MM.1S (cell line): ENCODE measurements at regions not wholly inside any gene's neighbourhood (a gene's known extent, or its start where the extent isn't known, plus 50 kb on each side); places are given as distances from the start of the nearest gene placed in this dataset.

Experiments used
- DNase-seq: peaks from one replicate; pipeline ENCODE4 v3.0.0-alpha.2; 2015
- H2AFZ ChIP-seq: fragments of 300-600 bp; sonication (generic); 2 replicates; pipeline ENCODE4 v1.6.0; 2016; ENCODE audit warnings: antibody characterized with exemption, low read length
- H3F3A ChIP-seq: fragments of 300-600 bp; sonication (generic); 2 replicates; pipeline ENCODE4 v1.6.1; 2016; ENCODE audit warnings: mild to moderate bottlenecking, antibody characterized with exemption, low read length, moderate library complexity, mixed read lengths; ENCODE audit not compliant: insufficient read depth
- H3K27ac ChIP-seq: fragments of 300-600 bp; sonication (generic); 2 replicates; pipeline ENCODE4 v1.5.1; 2016; ENCODE audit warnings: mild to moderate bottlenecking, low read length
- H3K27me3 ChIP-seq: fragments of 300-600 bp; sonication (generic); replicated peaks from 2 replicates; pipeline ENCODE4 v1.6.0; 2016; ENCODE audit warnings: low read length; ENCODE audit not compliant: insufficient read depth
- H3K36me3 ChIP-seq: fragments of 300-600 bp; sonication (generic); replicated peaks from 2 replicates; pipeline ENCODE4 v1.6.1; 2016; ENCODE audit warnings: mild to moderate bottlenecking, low read length, mixed read lengths; ENCODE audit not compliant: insufficient read depth
- H3K4me1 ChIP-seq: fragments of 300-600 bp; sonication (generic); 2 replicates; pipeline ENCODE4 v1.6.1; 2016; ENCODE audit warnings: low read length, mixed read lengths
- H3K4me2 ChIP-seq: fragments of 300-600 bp; sonication (generic); 2 replicates; pipeline ENCODE4 v1.6.0; 2016; ENCODE audit warnings: low read depth, low read length
- H3K4me3 ChIP-seq: fragments of 300-600 bp; sonication (generic); 2 replicates; pipeline ENCODE4 v1.5.1; 2016; ENCODE audit warnings: low read length, mixed read lengths
- H3K79me2 ChIP-seq: fragments of 300-600 bp; sonication (generic); 2 replicates; pipeline ENCODE4 v1.6.1; 2016; ENCODE audit warnings: mixed run types, low read length, mixed read lengths
- H3K9ac ChIP-seq: fragments of 300-600 bp; sonication (generic); 2 replicates; pipeline ENCODE4 v1.6.1; 2016; ENCODE audit warnings: low read length, mixed read lengths
- H3K9me2 ChIP-seq: fragments of 300-600 bp; sonication (generic); replicated peaks from 2 replicates; pipeline ENCODE4 v1.6.1; 2016; ENCODE audit warnings: mild to moderate bottlenecking, low read length, mixed read lengths; ENCODE audit not compliant: insufficient read depth
- H3K9me3 ChIP-seq: fragments of 300-600 bp; sonication (generic); replicated peaks from 2 replicates; pipeline ENCODE4 v1.6.1; 2016; ENCODE audit warnings: mild to moderate bottlenecking, low read length, mixed read lengths; ENCODE audit not compliant: insufficient read depth
- H4K20me1 ChIP-seq: fragments of 300-600 bp; sonication (generic); 2 replicates; pipeline ENCODE4 v1.6.1; 2016; ENCODE audit warnings: mild to moderate bottlenecking, low read length, moderate library complexity, mixed read lengths; ENCODE audit not compliant: insufficient read depth
- CTCF ChIP-seq: fragments of 300-600 bp; sonication (generic); IDR thresholded peaks from 2 replicates; pipeline ENCODE4 v1.5.1; 2016; ENCODE audit warnings: antibody characterized with exemption, low read length, mixed read lengths
- EZH2 ChIP-seq: fragments of 300-600 bp; sonication (generic); optimal IDR thresholded peaks from 2 replicates; pipeline ENCODE3; 2017; ENCODE audit warnings: low read depth, mild to moderate bottlenecking, antibody characterized with exemption, low read length, mixed read lengths
- EZH2phosphoT487 ChIP-seq: fragments of 300-600 bp; sonication (generic); IDR thresholded peaks from 2 replicates; pipeline ENCODE4 v1.6.1; 2018; ENCODE audit warnings: antibody characterized with exemption, low read length

DNA sequence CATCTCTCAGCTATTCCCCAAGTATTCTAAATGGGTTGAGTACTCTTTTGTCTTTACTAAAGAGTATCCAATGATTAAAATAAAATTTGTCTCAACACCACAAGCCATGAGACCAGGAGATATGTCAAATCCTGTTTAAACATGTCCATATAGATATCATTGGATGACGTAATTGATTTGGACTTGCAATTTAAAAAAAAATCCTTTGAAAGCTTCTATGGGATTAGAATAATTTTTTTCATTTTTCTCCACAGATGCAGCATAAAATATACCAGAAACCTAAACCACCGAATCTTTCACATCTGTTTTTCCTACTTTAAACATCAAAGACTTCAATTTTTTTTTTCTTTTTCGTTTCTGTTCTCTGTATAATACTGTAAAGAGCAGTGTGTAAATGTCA is 1022.3 kb downstream of the EPHA3 start:
- Histone ChIP-seq H3K4me3 (no peak overlapping the region), H3K79me2 (no peaks in the 10 kb centered on the region), H3K9me2 (no peaks in the 10 kb centered on the region), H4K20me1 (no peaks in the 10 kb centered on the region), H3F3A (no peaks in the 10 kb centered on the region), H3K9me3 (no peaks in the 10 kb centered on the region), H3K4me1 (no peaks in the 10 kb centered on the region), H2AFZ (no peak overlapping the region), H3K4me2 (no peak overlapping the region), H3K9ac (no peak overlapping the region), H3K27ac (no peak overlapping the region), H3K27me3 (no peaks in the 10 kb centered on the region), H3K36me3 (no peaks in the 10 kb centered on the region)
- DNase-seq: no peak
- TF ChIP-seq EZH2phosphoT487: no peak
- TF ChIP-seq CTCF: no peak

DNA sequence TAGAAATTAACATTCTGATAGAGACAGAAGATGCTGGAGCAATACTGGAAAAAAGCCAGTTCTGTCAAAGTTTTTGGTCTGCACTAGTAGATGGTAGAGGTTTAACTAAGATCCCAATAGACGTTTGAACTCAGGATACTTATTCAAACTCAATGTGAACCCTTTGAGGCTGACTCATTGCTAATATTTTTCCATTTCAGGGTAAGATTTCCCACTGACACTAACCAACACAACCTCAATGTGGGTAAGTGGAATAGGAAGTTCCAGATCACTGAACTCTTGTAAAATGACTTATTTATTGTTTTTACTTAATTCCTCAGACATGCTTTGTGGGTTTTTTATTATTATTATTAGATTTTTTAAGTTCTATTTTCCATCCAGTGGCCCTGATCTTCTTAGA is 1024.8 kb downstream of the EPHA3 start:
- Histone ChIP-seq H3K9me2 (no peaks in the 10 kb centered on the region), H3K36me3 (no peaks in the 10 kb centered on the region), H3K9ac (no peak overlapping the region), H3K4me2 (no peak overlapping the region), H3K9me3 (no peaks in the 10 kb centered on the region), H3K27ac (no peak overlapping the region), H3K4me1 (no peaks in the 10 kb centered on the region), H3K4me3 (no peak overlapping the region), H3F3A (no peaks in the 10 kb centered on the region), H4K20me1 (no peaks in the 10 kb centered on the region), H3K27me3 (no peaks in the 10 kb centered on the region), H2AFZ (no peak overlapping the region), H3K79me2 (no peaks in the 10 kb centered on the region)
- no peak for DNase-seq
- TF ChIP-seq EZH2 (no peak), EZH2phosphoT487 (no peak), CTCF (no peak)

GRCh38 chr3:90134090-90134489 is 1026.7 kb downstream of the EPHA3 start:
- no peaks in the 10 kb centered on the region for H3K9me2 ChIP-seq
- H3K4me1 ChIP-seq: no peaks in the 10 kb centered on the region
- no peaks in the 10 kb centered on the region for H3K79me2 ChIP-seq
- H3K27ac ChIP-seq: no peak overlapping the region
- H4K20me1 ChIP-seq: no peaks in the 10 kb centered on the region
- H3K36me3 ChIP-seq: no peaks in the 10 kb centered on the region
- H3K4me2 ChIP-seq: no peak overlapping the region
- no peaks in the 10 kb centered on the region for H3K27me3 ChIP-seq
- DNase-seq: no peak
- no peaks in the 10 kb centered on the region for H3K9me3 ChIP-seq
- H3F3A ChIP-seq: no peaks in the 10 kb centered on the region
- no peak overlapping the region for H3K4me3 ChIP-seq
- no peak for TF ChIP-seq CTCF
- H2AFZ ChIP-seq: no peak overlapping the region
- no peak overlapping the region for H3K9ac ChIP-seq
